GM21825 (cell line): ENCODE measurements at regions not wholly inside any gene's neighbourhood (a gene's known extent, or its start where the extent isn't known, plus 50 kb on each side); places are given as distances from the start of the nearest gene placed in this dataset.
"Not testable (repeated sequence)": the region's sequence is repeated elsewhere in the genome, so short reads cannot be mapped to it uniquely, and the experiment has no call there.

Experiments used
- ATAC-seq: cut with Tn5 transposase; IDR thresholded peaks from one replicate; pipeline ENCODE4 v1.9.1; 2021; ENCODE audit warnings: mild to moderate bottlenecking, moderate library complexity; ENCODE audit not compliant: unreplicated experiment

GRCh38 chr5:7207979-7208378 lies 188.0 kb upstream of the ADCY2 start:
- ATAC-seq: no peak

- no peak for ATAC-seq
Observed at GRCh38 chr5:7208938-7209337, 187.0 kb upstream of the ADCY2 start.

GRCh38 chr5:7209658-7210057 lies 186.3 kb upstream of the ADCY2 start:
- no peak for ATAC-seq

GRCh38 chr5:7210549-7210948 lies 185.4 kb upstream of the ADCY2 start:
- ATAC-seq: no peak

- ATAC-seq: no peak
Observed at GRCh38 chr5:7213525-7213924, 182.4 kb upstream of the ADCY2 start.

- no peak for ATAC-seq
Observed at GRCh38 chr5:7214906-7215416, 181.0 kb upstream of the ADCY2 start.

- no peak for ATAC-seq
Observed at GRCh38 chr5:7218141-7218540, 177.8 kb upstream of the ADCY2 start.

- ATAC-seq: no peak
Observed at GRCh38 chr5:7220156-7220555, 175.8 kb upstream of the ADCY2 start.

- no peak for ATAC-seq
Observed at GRCh38 chr5:7221041-7221440, 174.9 kb upstream of the ADCY2 start.

GRCh38 chr5:7225826-7226225 lies 170.1 kb upstream of the ADCY2 start:
- no peak for ATAC-seq

- ATAC-seq: no peak
Observed at GRCh38 chr5:7242118-7242710, 153.7 kb upstream of the ADCY2 start.

- no peak for ATAC-seq
Observed at GRCh38 chr5:7244208-7244607, 151.7 kb upstream of the ADCY2 start.

- ATAC-seq: no peak
Observed at GRCh38 chr5:7245121-7245651, 150.8 kb upstream of the ADCY2 start.

GRCh38 chr5:7246287-7246686 lies 149.7 kb upstream of the ADCY2 start:
- no peak for ATAC-seq

- ATAC-seq: no peak
Observed at GRCh38 chr5:7250004-7250403, 145.9 kb upstream of the ADCY2 start.

- no peak for ATAC-seq
Observed at GRCh38 chr5:7250611-7251010, 145.3 kb upstream of the ADCY2 start.

- ATAC-seq: no peak
Observed at GRCh38 chr5:7251132-7251531, 144.8 kb upstream of the ADCY2 start.

GRCh38 chr5:7261049-7261448 lies 134.9 kb upstream of the ADCY2 start:
- ATAC-seq: no peak

- no peak for ATAC-seq
Observed at GRCh38 chr5:7261900-7262299, 134.0 kb upstream of the ADCY2 start.

GRCh38 chr5:7263398-7264015 lies 132.4 kb upstream of the ADCY2 start:
- not testable (repeated sequence) for ATAC-seq

- not testable (repeated sequence) for ATAC-seq
Observed at GRCh38 chr5:7265776-7266175, 130.2 kb upstream of the ADCY2 start.

GRCh38 chr5:7268722-7269121 lies 127.2 kb upstream of the ADCY2 start:
- not testable (repeated sequence) for ATAC-seq
